OCI-LY7 (cell line): ENCODE measurements at regions not wholly inside any gene's neighbourhood (a gene's known extent, or its start where the extent isn't known, plus 50 kb on each side); places are given as distances from the start of the nearest gene placed in this dataset.

Source experiments
- BruUV-seq: library from RNA; stranded (reverse); fragments of 400-500 nt; replicated peaks from 2 replicates; lab custom pipeline; 2021; lab: Mats Ljungman, UMichigan
- CTCF ChIA-PET: fragments of 300-600 bp; sonication (Branson Sonifier 250); formaldehyde crosslinking; loops from one replicate; lab custom pipeline; 2022; ENCODE audit warnings: antibody characterized with exemption; ENCODE audit not compliant: unreplicated experiment; lab: Charles Lee
- POLR2A ChIA-PET: fragments of 300-600 bp; sonication (Branson Sonifier 250); formaldehyde crosslinking; loops from one replicate; lab custom pipeline; 2022; ENCODE audit warnings: antibody characterized with exemption; lab: Charles Lee
- DNase-seq: peaks from one replicate; pipeline ENCODE4 v3.0.0-alpha.2; 2015; ENCODE audit warnings: low spot score
- H2AFZ ChIP-seq: fragments of 200-600 bp; sonication (generic), shearing (Covaris generic); 2 replicates; pipeline ENCODE4 v1.6.1; 2014; ENCODE audit warnings: mild to moderate bottlenecking, antibody characterized with exemption, low read length, moderate library complexity
- H3K27ac ChIP-seq: fragments of 200-600 bp; sonication (generic); 2 replicates; pipeline ENCODE4 v1.5.1; 2014; ENCODE audit warnings: mixed run types, low read depth, mild to moderate bottlenecking, moderate library complexity, low read length, inconsistent platforms; ENCODE audit not compliant: poor library complexity, severe bottlenecking
- H3K36me3 ChIP-seq: fragments of 200-600 bp; sonication (generic); 2 replicates; pipeline ENCODE4 v1.6.1; 2014; ENCODE audit warnings: mild to moderate bottlenecking, antibody characterized with exemption, low read length, moderate library complexity, mixed read lengths; ENCODE audit not compliant: insufficient read depth
- H3K4me1 ChIP-seq: fragments of 200-600 bp; sonication (generic); 2 replicates; pipeline ENCODE4 v1.5.1; 2014; ENCODE audit warnings: mild to moderate bottlenecking, low read length; ENCODE audit not compliant: insufficient read depth, poor library complexity, severe bottlenecking
- H3K4me2 ChIP-seq: fragments of 200-600 bp; sonication (generic); 2 replicates; pipeline ENCODE4 v1.6.1; 2014; ENCODE audit warnings: mild to moderate bottlenecking, low read length
- H3K4me3 ChIP-seq: fragments of 200-600 bp; sonication (generic); 2 replicates; pipeline ENCODE4 v1.5.1; 2014; ENCODE audit warnings: mild to moderate bottlenecking, low read depth, low read length; ENCODE audit not compliant: poor library complexity, severe bottlenecking
- H3K79me2 ChIP-seq: fragments of 200-600 bp; sonication (generic); 2 replicates; pipeline ENCODE4 v1.6.1; 2016; ENCODE audit warnings: low read depth, mild to moderate bottlenecking, low read length, moderate library complexity, mixed read lengths; ENCODE audit not compliant: insufficient read depth
- H3K9me2 ChIP-seq: fragments of 200-600 bp; sonication (generic); 2 replicates; pipeline ENCODE4 v1.6.1; 2016; ENCODE audit warnings: mild to moderate bottlenecking, low read length, mixed read lengths; ENCODE audit not compliant: insufficient read depth
- H3K9me3 ChIP-seq: fragments of 200-600 bp; sonication (generic); 2 replicates; pipeline ENCODE4 v1.6.1; 2014; ENCODE audit warnings: mild to moderate bottlenecking, mixed run types, low read length, mixed read lengths
- H4K20me1 ChIP-seq: fragments of 200-600 bp; sonication (generic); 2 replicates; pipeline ENCODE4 v1.6.1; 2014; ENCODE audit warnings: mild to moderate bottlenecking, antibody characterized with exemption, low read length, moderate library complexity, mixed read lengths; ENCODE audit not compliant: insufficient read depth
- EZH2phosphoT487 ChIP-seq: fragments of 200-600 bp; sonication (generic); IDR thresholded peaks from 2 replicates; pipeline ENCODE4 v1.6.1; 2018; ENCODE audit warnings: low read depth, borderline replicate concordance, mild to moderate bottlenecking, mixed run types, antibody characterized with exemption, low read length, moderate library complexity, mixed read lengths
- intact Hi-C: fragments of 100-400 bp; cut with micrococcal nuclease; formaldehyde crosslinking; loops from one replicate; pipeline ENCODE4 v1.10.0; 2022; ENCODE audit not compliant: unreplicated experiment
- TF ChIP-seq, protein P1 (sequence below): fragments of 200-600 bp; sonication (generic); conservative IDR thresholded peaks from 2 replicates; pipeline ENCODE4 v1.5.1; 2014; ENCODE audit warnings: mild to moderate bottlenecking, antibody characterized with exemption, low read length, moderate library complexity, mixed read lengths

DNA sequence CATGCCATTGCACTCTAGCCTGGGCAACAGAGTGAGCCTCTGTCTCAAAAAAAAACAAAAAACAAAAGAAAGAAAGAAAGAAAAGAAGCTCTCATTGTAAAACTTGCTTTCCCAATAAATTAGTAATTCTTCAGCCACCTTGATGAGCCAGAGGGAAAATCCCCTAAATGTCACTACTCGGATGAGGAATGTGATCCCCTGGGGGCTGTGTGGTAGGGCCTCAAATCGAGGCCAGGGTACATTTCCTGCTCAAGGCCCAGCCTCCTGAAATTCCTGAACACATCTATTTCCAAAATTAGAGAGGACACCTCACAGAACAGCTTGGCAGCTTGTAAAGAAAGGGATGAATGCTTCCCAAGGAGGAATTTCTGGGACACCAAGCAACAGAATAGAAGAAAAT, 147.1 kb upstream of the SESN3 start:
- H3K9me2 ChIP-seq, result no peaks in the 10 kb centered on the region
- no peaks in the 10 kb centered on the region for H3K79me2 ChIP-seq
- no peaks in the 10 kb centered on the region for H3K36me3 ChIP-seq
- H3K9me3 ChIP-seq, result no peaks in the 10 kb centered on the region
- H4K20me1 ChIP-seq, result no peaks in the 10 kb centered on the region
- no peak overlapping the region for H3K27ac ChIP-seq
- intact Hi-C loops, result no loop called here
- no peaks in the 10 kb centered on the region for H3K4me1 ChIP-seq
- BruUV-seq, result no TSS peak
- no peak overlapping the region for H3K4me3 ChIP-seq
- ChIA-PET CTCF (no interaction called here), POLR2A (no interaction called here)
- TF ChIP-seq, protein P1, sequence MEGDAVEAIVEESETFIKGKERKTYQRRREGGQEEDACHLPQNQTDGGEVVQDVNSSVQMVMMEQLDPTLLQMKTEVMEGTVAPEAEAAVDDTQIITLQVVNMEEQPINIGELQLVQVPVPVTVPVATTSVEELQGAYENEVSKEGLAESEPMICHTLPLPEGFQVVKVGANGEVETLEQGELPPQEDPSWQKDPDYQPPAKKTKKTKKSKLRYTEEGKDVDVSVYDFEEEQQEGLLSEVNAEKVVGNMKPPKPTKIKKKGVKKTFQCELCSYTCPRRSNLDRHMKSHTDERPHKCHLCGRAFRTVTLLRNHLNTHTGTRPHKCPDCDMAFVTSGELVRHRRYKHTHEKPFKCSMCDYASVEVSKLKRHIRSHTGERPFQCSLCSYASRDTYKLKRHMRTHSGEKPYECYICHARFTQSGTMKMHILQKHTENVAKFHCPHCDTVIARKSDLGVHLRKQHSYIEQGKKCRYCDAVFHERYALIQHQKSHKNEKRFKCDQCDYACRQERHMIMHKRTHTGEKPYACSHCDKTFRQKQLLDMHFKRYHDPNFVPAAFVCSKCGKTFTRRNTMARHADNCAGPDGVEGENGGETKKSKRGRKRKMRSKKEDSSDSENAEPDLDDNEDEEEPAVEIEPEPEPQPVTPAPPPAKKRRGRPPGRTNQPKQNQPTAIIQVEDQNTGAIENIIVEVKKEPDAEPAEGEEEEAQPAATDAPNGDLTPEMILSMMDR, result no peak
- no peak for TF ChIP-seq EZH2phosphoT487
- no peak overlapping the region for H2AFZ ChIP-seq
- no peak for DNase-seq
- no peak overlapping the region for H3K4me2 ChIP-seq

DNA sequence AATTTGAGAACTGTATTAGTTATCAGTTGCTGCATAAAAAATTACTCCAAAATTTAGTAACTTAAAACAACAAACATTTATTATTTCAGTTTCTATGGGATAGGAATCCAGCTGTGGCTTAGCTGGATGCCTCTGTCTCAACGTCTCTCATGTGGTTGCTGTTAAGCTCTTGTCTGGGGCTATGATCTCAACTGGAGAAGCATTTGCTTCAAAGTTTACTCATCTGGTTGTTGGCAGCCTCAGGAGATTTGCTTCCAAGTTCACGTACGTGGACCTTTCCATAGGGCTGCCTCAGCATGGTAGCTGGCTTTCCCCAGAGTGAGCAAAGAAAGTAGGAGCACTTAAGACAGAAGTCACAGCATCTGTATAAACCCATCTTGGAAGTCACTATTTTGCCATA, 144.9 kb upstream of the SESN3 start:
- ChIA-PET CTCF (no interaction called here), POLR2A (interaction anchor here (0.9 to 1.1 kb wide), 2 partner anchors 13 to 15 kb away, joined by 3 read pairs; no protein-coding TSS in a partner anchor)
- TF ChIP-seq EZH2phosphoT487, result no peak
- TF ChIP-seq, protein P1, result no peak
- intact Hi-C loops, result no loop called here
- H3K27ac ChIP-seq, result no peak overlapping the region
- BruUV-seq, result no TSS peak
- H3K36me3 ChIP-seq, result no peaks in the 10 kb centered on the region
- no peaks in the 10 kb centered on the region for H3K4me1 ChIP-seq
- no peak overlapping the region for H2AFZ ChIP-seq
- H3K79me2 ChIP-seq, result no peaks in the 10 kb centered on the region
- H3K9me3 ChIP-seq, result no peaks in the 10 kb centered on the region
- no peak overlapping the region for H3K4me2 ChIP-seq
- H3K4me3 ChIP-seq, result no peak overlapping the region
- H4K20me1 ChIP-seq, result no peaks in the 10 kb centered on the region
- DNase-seq, result no peak
- H3K9me2 ChIP-seq, result no peaks in the 10 kb centered on the region

DNA sequence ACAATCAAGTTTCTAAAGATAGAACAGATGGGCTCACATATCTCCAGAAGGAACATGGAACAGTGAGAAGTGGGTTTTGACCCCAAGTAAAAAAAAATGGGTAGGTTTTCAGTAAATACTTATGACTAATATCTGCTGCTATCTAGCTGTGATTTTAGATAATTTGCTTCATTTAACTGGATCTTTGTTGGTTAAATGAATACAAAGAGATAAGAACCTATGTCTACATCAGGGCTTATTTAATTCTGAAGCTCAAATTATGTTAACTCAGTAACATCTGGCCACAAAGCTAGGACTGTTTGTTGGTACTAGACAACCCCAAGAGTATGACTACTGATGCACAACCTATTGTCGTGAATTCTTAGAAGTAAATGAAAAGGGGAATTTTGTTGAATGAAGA, 144.4 kb upstream of the SESN3 start:
- H3K9me3 ChIP-seq, result no peaks in the 10 kb centered on the region
- CTCF ChIA-PET, result no interaction called here
- no peaks in the 10 kb centered on the region for H3K36me3 ChIP-seq
- H4K20me1 ChIP-seq, result no peaks in the 10 kb centered on the region
- no peaks in the 10 kb centered on the region for H3K9me2 ChIP-seq
- H3K4me3 ChIP-seq, result no peak overlapping the region
- no peaks in the 10 kb centered on the region for H3K4me1 ChIP-seq
- BruUV-seq, result no TSS peak
- H3K79me2 ChIP-seq, result no peaks in the 10 kb centered on the region
- no peak for DNase-seq
- no peak overlapping the region for H3K4me2 ChIP-seq
- POLR2A ChIA-PET, result interaction anchor here (0.6 to 1.1 kb wide), 3 partner anchors 13 to 87 kb away, joined by 3 to 7 read pairs (median 3); no protein-coding TSS in a partner anchor
- H2AFZ ChIP-seq, result no peak overlapping the region
- no peak for TF ChIP-seq EZH2phosphoT487
- TF ChIP-seq, protein P1, result no peak
- intact Hi-C loops, result no loop called here
- H3K27ac ChIP-seq, result no peak overlapping the region
